HCT116 (cell line): ENCODE measurements at regions not wholly inside any gene's neighbourhood (a gene's known extent, or its start where the extent isn't known, plus 50 kb on each side); places are given as distances from the start of the nearest gene placed in this dataset.

ENCODE experiments used
- ATAC-seq: fragments of 200-7000 bp; cut with Tn5 transposase; 2 replicates; pipeline ENCODE4 v1.9.1; 2020; ENCODE audit warnings: mild to moderate bottlenecking, moderate library complexity
- BruUV-seq: library from RNA; stranded (reverse); fragments of 400-500 nt; replicated peaks from 2 replicates; lab custom pipeline; 2021; lab: Mats Ljungman, UMichigan
- CTCF ChIA-PET: fragments of 300-600 bp; sonication (Branson Sonifier 250); formaldehyde crosslinking; loops from one replicate; lab custom pipeline; 2021; ENCODE audit warnings: antibody characterized with exemption; lab: Charles Lee
- POLR2A ChIA-PET: fragments of 300-600, 350-600 bp; sonication (Branson Sonifier 250); formaldehyde crosslinking; loops from one replicate; lab custom pipeline; 2021; ENCODE audit warnings: antibody characterized with exemption; lab: Charles Lee
- RAD21 ChIA-PET, 2 experiments: fragments of 300-600 bp; sonication (Branson Sonifier 250); formaldehyde crosslinking; loops; one replicate each; lab custom pipeline; 2023; ENCODE audit warnings: low total read pairs in 2 of 2; ENCODE audit not compliant: uncharacterized antibody in 2 of 2, unreplicated experiment in 2 of 2, low non-redundant PET in 1 of 2; lab: Charles Lee
- DNase-seq: peaks from one replicate; pipeline ENCODE4 v3.0.0-alpha.2; 2010; ENCODE audit warnings: low read depth, low spot score
- H2AFZ ChIP-seq: fragments of 200-600 bp; shearing (Covaris generic), sonication (generic); 2 replicates; pipeline ENCODE4 v1.6.1; 2017; ENCODE audit warnings: low read depth, mixed run types, mixed read lengths, antibody characterized with exemption, low read length; ENCODE audit not compliant: poor library complexity, severe bottlenecking
- H3K27ac ChIP-seq: 2 replicates; pipeline ENCODE4 v1.5.1; 2012; ENCODE audit warnings: low read depth, low read length
- H3K27me3 ChIP-seq: fragments of 200-600 bp; sonication (generic); 2 replicates; pipeline ENCODE4 v1.6.1; 2016; ENCODE audit warnings: mixed run types, low read length, mixed read lengths; ENCODE audit not compliant: insufficient read depth
- H3K36me3 ChIP-seq, 2 experiments: fragments of 200-500 bp in 1 of 2; fragments of 200-600 bp in 1 of 2; sonication (Bioruptor generic) in 1 of 2; sonication (generic) in 1 of 2; 2 replicates each; pipeline versions ENCODE4 v1.5.1 to v1.6.1; 2014 to 2016; ENCODE audit warnings: low read length in 2 of 2, inconsistent platforms in 1 of 2, mixed read lengths in 1 of 2, mixed run types in 1 of 2; ENCODE audit not compliant: insufficient read depth in 2 of 2, control insufficient read depth in 1 of 2
- H3K4me1 ChIP-seq, 2 experiments: fragments of 200-600 bp in 1 of 2; sonication (generic) in 1 of 2; 2 replicates each; pipeline versions ENCODE4 v1.5.1 to v1.6.1; 2012 to 2017; ENCODE audit warnings: low read length in 2 of 2, inconsistent platforms in 1 of 2, mild to moderate bottlenecking in 1 of 2, mixed read lengths in 1 of 2, mixed run types in 1 of 2, moderate library complexity in 1 of 2; ENCODE audit not compliant: insufficient read depth in 2 of 2, control insufficient read depth in 1 of 2
- H3K4me2 ChIP-seq: fragments of 200-600 bp; sonication (generic); 2 replicates; pipeline ENCODE4 v1.6.1; 2017; ENCODE audit warnings: mixed run types, low read length, mixed read lengths
- H3K4me3 ChIP-seq, 2 experiments: fragments of 200-600 bp in 1 of 2; sonication (generic) in 1 of 2; replicated peaks in 1 of 2; 2 replicates each; pipeline ENCODE4 v1.5.1; 2011 to 2016; ENCODE audit warnings: low read length in 2 of 2, control low read depth in 1 of 2, low read depth in 1 of 2, mild to moderate bottlenecking in 1 of 2, mixed read lengths in 1 of 2, mixed run types in 1 of 2
- H3K79me2 ChIP-seq: fragments of 200-600 bp; sonication (generic); 2 replicates; pipeline ENCODE4 v1.6.1; 2017; ENCODE audit warnings: mild to moderate bottlenecking, mixed run types, low read length, moderate library complexity, mixed read lengths; ENCODE audit not compliant: insufficient read depth
- H3K9ac ChIP-seq: fragments of 200-600 bp; sonication (generic); 2 replicates; pipeline ENCODE4 v1.6.1; 2016; ENCODE audit warnings: low read length, mixed read lengths
- H3K9me2 ChIP-seq: fragments of 200-600 bp; sonication (generic), shearing (Covaris generic); 2 replicates; pipeline ENCODE4 v1.6.1; 2017; ENCODE audit warnings: mixed run types, mild to moderate bottlenecking, moderate library complexity; ENCODE audit not compliant: insufficient read depth
- H3K9me3 ChIP-seq, 2 experiments: fragments of 200-500 bp in 1 of 2; fragments of 200-600 bp in 1 of 2; sonication (Bioruptor generic) in 1 of 2; sonication (generic) in 1 of 2; 2 replicates each; pipeline ENCODE4 v1.6.1; 2014 to 2017; ENCODE audit warnings: low read length in 2 of 2, mixed read lengths in 2 of 2, inconsistent platforms in 1 of 2, low read depth in 1 of 2, mild to moderate bottlenecking in 1 of 2, mixed run types in 1 of 2, moderate library complexity in 1 of 2; ENCODE audit not compliant: control insufficient read depth in 1 of 2, insufficient read depth in 1 of 2
- H4K20me1 ChIP-seq: fragments of 200-600 bp; sonication (generic), shearing (Covaris generic); 2 replicates; pipeline ENCODE4 v1.6.1; 2017; ENCODE audit warnings: mixed run types, mild to moderate bottlenecking, moderate library complexity; ENCODE audit not compliant: insufficient read depth
- ATF3 ChIP-seq: IDR thresholded peaks from 2 replicates; pipeline ENCODE4 v1.6.1; 2012
- CBX3 ChIP-seq: IDR thresholded peaks from 2 replicates; pipeline ENCODE4 v1.6.1; 2012; ENCODE audit warnings: low read depth
- CTCF ChIP-seq, 3 experiments: fragments of 200-600 bp in 1 of 3; sonication (generic) in 1 of 3; IDR thresholded peaks in 2 of 3; conservative IDR thresholded peaks in 1 of 3; 2 replicates each; pipeline ENCODE4 v1.5.1; 2012 to 2017; ENCODE audit warnings: low read depth in 2 of 3, low read length in 2 of 3, antibody characterized with exemption in 1 of 3, borderline replicate concordance in 1 of 3, control low read depth in 1 of 3, mild to moderate bottlenecking in 1 of 3, mixed read lengths in 1 of 3, mixed run types in 1 of 3, moderate library complexity in 1 of 3; ENCODE audit not compliant: insufficient read depth in 1 of 3
- EGR1 ChIP-seq: IDR thresholded peaks from 2 replicates; pipeline ENCODE4 v1.6.1; 2012; ENCODE audit warnings: low read depth
- ELF1 ChIP-seq: IDR thresholded peaks from 2 replicates; pipeline ENCODE4 v1.6.1; 2012; ENCODE audit warnings: low read depth, borderline replicate concordance
- EZH2phosphoT487 ChIP-seq: fragments of 200-600 bp; IDR thresholded peaks from 2 replicates; pipeline ENCODE4 v1.6.1; 2018; ENCODE audit warnings: antibody characterized with exemption, borderline replicate concordance
- FOSL1 ChIP-seq: IDR thresholded peaks from 2 replicates; pipeline ENCODE4 v1.6.1; 2012; ENCODE audit warnings: low read depth
- MAX ChIP-seq: IDR thresholded peaks from 2 replicates; pipeline ENCODE4 v1.6.1; 2012
- POLR2A ChIP-seq: IDR thresholded peaks from 2 replicates; pipeline ENCODE4 v1.7.0; 2011; ENCODE audit warnings: borderline replicate concordance; ENCODE audit not compliant: insufficient read depth, insufficient read length; ENCODE audit errors: extremely low read depth
- POLR2AphosphoS5 ChIP-seq: IDR thresholded peaks from 2 replicates; pipeline ENCODE4 v1.6.1; 2011; ENCODE audit warnings: mild to moderate bottlenecking, low read depth, low read length, moderate library complexity
- RAD21 ChIP-seq: IDR thresholded peaks from 2 replicates; pipeline ENCODE4 v1.6.1; 2012; ENCODE audit warnings: low read depth, mild to moderate bottlenecking
- REST ChIP-seq: IDR thresholded peaks from 2 replicates; pipeline ENCODE4 v1.6.1; 2012; ENCODE audit warnings: low read depth
- SIN3A ChIP-seq: IDR thresholded peaks from 2 replicates; pipeline ENCODE4 v1.6.1; 2012; ENCODE audit warnings: low read depth
- SP1 ChIP-seq: IDR thresholded peaks from 2 replicates; pipeline ENCODE4 v1.6.1; 2012; ENCODE audit warnings: low read depth
- SRF ChIP-seq: IDR thresholded peaks from 2 replicates; pipeline ENCODE4 v1.6.1; 2012; ENCODE audit warnings: low read depth
- TCF7L2 ChIP-seq: IDR thresholded peaks from 2 replicates; pipeline ENCODE4 v1.7.0; 2011; ENCODE audit warnings: borderline replicate concordance, inconsistent platforms; ENCODE audit not compliant: insufficient read depth, insufficient read length; ENCODE audit errors: extremely low read depth
- YY1 ChIP-seq: IDR thresholded peaks from 2 replicates; pipeline ENCODE4 v1.6.1; 2011; ENCODE audit warnings: low read length, low read depth, moderate library complexity, mild to moderate bottlenecking; ENCODE audit not compliant: insufficient replicate concordance; ENCODE audit errors: extremely low read depth
- ZBTB33 ChIP-seq: IDR thresholded peaks from 2 replicates; pipeline ENCODE4 v1.6.1; 2011; ENCODE audit warnings: mild to moderate bottlenecking, low read length, moderate library complexity; ENCODE audit not compliant: insufficient replicate concordance; ENCODE audit errors: extremely low read depth
- ZFX ChIP-seq: fragments of 450-650 bp; IDR thresholded peaks from 2 replicates; pipeline ENCODE4 v1.6.1; 2017
- ZNF274 ChIP-seq: fragments of 200-500 bp; sonication (Bioruptor generic); IDR thresholded peaks from 2 replicates; pipeline ENCODE4 v1.6.1; 2014; ENCODE audit warnings: mild to moderate bottlenecking, low read depth, low read length, inconsistent platforms
- intact Hi-C: fragments of 100-400 bp; cut with micrococcal nuclease; formaldehyde crosslinking; loops from 2 replicates; pipeline ENCODE4 v1.10.0; 2022

- CTCF ChIA-PET: no interaction called here
- intact Hi-C loops: no loop called here
- Histone ChIP-seq H3K36me3 (no peaks in the 10 kb centered on the region), H3K27ac (no peak overlapping the region), H4K20me1 (no peaks in the 10 kb centered on the region), H3K4me3 (no peak overlapping the region), H3K9ac (no peak overlapping the region), H3K9me2 (no peaks in the 10 kb centered on the region), H3K4me2 (no peak overlapping the region), H3K27me3 (no peaks in the 10 kb centered on the region), H3K9me3 (peaks cover 11 to 12% of the 10 kb centered on the region in 2 experiments; a peak in 2 of 4 replicates), H2AFZ (no peak overlapping the region), H3K4me1 (no peaks in the 10 kb centered on the region), H3K79me2 (no peaks in the 10 kb centered on the region)
- POLR2A ChIA-PET: no interaction called here
- no TSS peak for BruUV-seq
- no peak for DNase-seq
- no peak for TF ChIP-seq SIN3A
- no peak for TF ChIP-seq EGR1
- TF ChIP-seq POLR2A: no peak
- no peak for TF ChIP-seq ZNF274
- no peak for TF ChIP-seq SRF
- no peak for TF ChIP-seq CBX3
- TF ChIP-seq ZFX: no peak
- TF ChIP-seq ZBTB33: no peak
- TF ChIP-seq ELF1: no peak
- no peak for TF ChIP-seq CTCF (IDR thresholded peaks at IDR 0.05 in 2 of 3, conservative IDR thresholded peaks at IDR 0.05 in 1 of 3; ENCODE audit: borderline replicate concordance in 1 of 3, insufficient read depth in 1 of 3, low read depth in 2 of 3, low read length in 2 of 3)
- no peak for TF ChIP-seq RAD21
- no peak for TF ChIP-seq MAX
- TF ChIP-seq REST: no peak
- no peak for TF ChIP-seq SP1
- no peak for TF ChIP-seq ATF3
- no peak for TF ChIP-seq EZH2phosphoT487
- TF ChIP-seq TCF7L2: no peak
- no peak for TF ChIP-seq POLR2AphosphoS5
- no peak for TF ChIP-seq YY1
- TF ChIP-seq FOSL1: no peak
- RAD21 ChIA-PET: no interaction called here
- ATAC-seq: no peak
These were observed 1190.9 kb upstream of the PRMT6 start for GRCh38 chr1:105865546-105865945.
